ENCODE measurements at regions not wholly inside any gene's neighbourhood (a gene's known extent, or its start where the extent isn't known, plus 50 kb on each side); places are given as distances from the start of the nearest gene placed in this dataset.

GRCh38 chr6:22468256-22468965 lies 101.0 kb upstream of the HDGFL1 start:
- no peak for TF ChIP-seq EZH2 (IDR thresholded peaks at IDR 0.05; ENCODE audit: insufficient read depth, poor library complexity, severe bottlenecking)
- TF ChIP-seq EZH2phosphoT487 (IDR thresholded peaks at IDR 0.05; ENCODE audit: insufficient read depth, low read depth), result no peak

All from GM23248 (cell line).